RWPE1 (cell line): ENCODE measurements at regions not wholly inside any gene's neighbourhood (a gene's known extent, or its start where the extent isn't known, plus 50 kb on each side); places are given as distances from the start of the nearest gene placed in this dataset.

Experiments used
- CTCF ChIA-PET: fragments of 350-600 bp; sonication (Branson Sonifier 250); formaldehyde crosslinking; extraction: SDS; loops from one replicate; lab custom pipeline; 2021; lab: Yijun Ruan, JAX
- POLR2A ChIA-PET: fragments of 400-600 bp; formaldehyde crosslinking; extraction: SDS; loops from one replicate; lab custom pipeline; 2020; ENCODE audit warnings: antibody characterized with exemption; ENCODE audit not compliant: low non-redundant PET; lab: Yijun Ruan, JAX
- DNase-seq: peaks from one replicate; pipeline ENCODE4 v3.0.0; 2012; ENCODE audit warnings: low spot score
- H3K27ac ChIP-seq: fragments of 450-650 bp; 2 replicates; pipeline ENCODE4 v1.5.1; 2017
- CTCF ChIP-seq: fragments of 450-650 bp; conservative IDR thresholded peaks from 2 replicates; pipeline ENCODE4 v1.5.1; 2017; ENCODE audit warnings: low read depth, mild to moderate bottlenecking

DNA sequence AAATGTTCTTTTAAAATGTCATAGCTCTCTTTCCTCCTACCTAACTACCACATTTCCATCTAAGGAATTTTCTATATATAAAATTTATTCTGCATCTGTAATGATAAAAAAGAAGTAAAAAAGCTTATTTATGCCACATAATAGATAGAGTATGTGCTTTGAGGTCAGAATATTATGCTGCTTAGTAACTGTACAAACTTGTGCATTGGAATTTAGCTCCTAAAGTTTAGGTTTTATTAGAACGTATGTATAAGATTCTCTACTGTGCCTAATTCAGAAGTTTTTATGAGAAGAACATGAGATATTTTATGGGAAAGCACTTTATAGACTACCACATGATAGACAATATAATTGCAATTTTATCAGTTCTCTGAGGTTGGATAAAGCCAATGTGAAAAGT, 384.6 kb downstream of the SLC16A7 start:
- ChIA-PET POLR2A (no interaction called here), CTCF (interaction anchor here (0.5 kb wide), 1 partner anchor 140 kb away, joined by 3 read pairs; no protein-coding TSS in a partner anchor)
- no peak overlapping the region for H3K27ac ChIP-seq
- DNase-seq, result no peak
- TF ChIP-seq CTCF, result no peak

DNA sequence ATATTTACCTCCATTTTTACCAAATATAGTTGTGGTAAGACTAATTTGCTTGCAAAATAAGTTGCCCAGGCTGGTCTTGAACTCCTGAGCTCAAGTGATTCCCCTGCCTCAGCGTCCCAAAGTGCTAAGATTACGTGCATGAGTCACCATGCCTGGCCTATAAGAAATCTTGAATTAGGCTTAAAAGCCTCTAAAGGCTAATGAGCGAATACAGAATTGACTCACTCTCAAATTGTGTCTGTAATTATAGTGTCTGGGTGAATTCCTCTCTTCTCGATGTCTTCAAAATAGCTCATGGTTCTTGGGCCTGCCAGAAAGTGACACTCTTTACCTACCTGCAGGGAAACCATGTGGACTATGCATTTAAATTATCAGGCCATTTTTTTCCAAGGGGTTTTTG, 403.5 kb downstream of the SLC16A7 start:
- no peak for TF ChIP-seq CTCF
- CTCF ChIA-PET, result no interaction called here
- no peak for DNase-seq
- no peak overlapping the region for H3K27ac ChIP-seq
- POLR2A ChIA-PET, result no interaction called here

- ChIA-PET CTCF (no interaction called here), POLR2A (no interaction called here)
- no peak for TF ChIP-seq CTCF
- no peak for DNase-seq
- H3K27ac ChIP-seq, result no peak overlapping the region
These were observed 414.7 kb downstream of the SLC16A7 start for GRCh38 chr12:60010486-60010885.

DNA sequence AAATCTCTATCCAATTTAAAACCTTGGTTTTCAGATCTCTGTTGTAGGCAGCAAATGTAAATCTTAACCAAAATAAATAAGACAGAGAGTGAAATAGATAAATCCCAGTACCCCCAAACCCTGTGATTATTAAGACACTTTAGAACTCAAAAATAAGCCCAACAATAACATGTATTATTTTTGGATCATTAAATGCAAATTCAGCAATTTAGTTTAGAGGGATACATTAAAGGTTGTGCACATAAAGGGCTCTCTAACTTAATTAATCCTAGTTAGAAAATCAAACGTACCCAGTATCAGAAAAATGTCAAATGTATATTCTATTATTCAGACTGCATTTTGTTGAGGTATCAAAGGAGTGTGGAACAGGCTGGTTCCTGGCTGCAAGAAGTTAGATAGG, 416.8 kb downstream of the SLC16A7 start:
- CTCF ChIA-PET, result no interaction called here
- no peak for DNase-seq
- POLR2A ChIA-PET, result no interaction called here
- no peak for TF ChIP-seq CTCF
- H3K27ac ChIP-seq, result no peak overlapping the region

- TF ChIP-seq CTCF, result no peak
- DNase-seq, result no peak
- no peak overlapping the region for H3K27ac ChIP-seq
- ChIA-PET POLR2A (no interaction called here), CTCF (interaction anchor here (0.6 kb wide), 1 partner anchor 92 kb away, joined by 3 read pairs; no protein-coding TSS in a partner anchor)
These were observed 418.6 kb downstream of the SLC16A7 start for GRCh38 chr12:60014436-60014835.

GRCh38 chr12:60020068-60020467, 424.2 kb downstream of the SLC16A7 start:
- no peak overlapping the region for H3K27ac ChIP-seq
- POLR2A ChIA-PET, result no interaction called here
- TF ChIP-seq CTCF, result no peak
- DNase-seq, result no peak
- CTCF ChIA-PET, result no interaction called here

DNA sequence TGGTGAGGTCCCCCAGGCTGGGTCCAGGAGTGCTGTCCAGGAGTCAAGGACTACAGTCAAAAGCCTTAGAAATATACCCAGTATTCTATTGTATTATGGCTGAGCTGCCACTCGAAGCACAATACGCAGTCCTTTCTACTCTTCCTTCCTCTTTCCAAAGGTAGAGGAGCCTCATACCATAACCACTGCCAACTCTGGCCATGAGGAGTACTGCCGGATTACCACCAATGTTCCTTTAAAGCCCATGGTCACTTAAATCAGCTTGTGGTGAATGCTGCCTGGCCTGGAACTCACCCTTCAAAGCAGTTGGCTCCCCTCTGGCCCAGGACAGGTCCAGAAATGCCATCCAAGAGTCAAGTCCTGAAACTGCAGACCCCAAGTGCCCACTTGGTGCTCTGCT, 425.4 kb downstream of the SLC16A7 start:
- DNase-seq, result no peak
- no peak overlapping the region for H3K27ac ChIP-seq
- CTCF ChIA-PET, result no interaction called here
- POLR2A ChIA-PET, result no interaction called here
- TF ChIP-seq CTCF, result no peak
